GM10266 (cell line): ENCODE measurements at regions not wholly inside any gene's neighbourhood (a gene's known extent, or its start where the extent isn't known, plus 50 kb on each side); places are given as distances from the start of the nearest gene placed in this dataset.

ENCODE experiments used
- DNase-seq: peaks from one replicate; pipeline ENCODE4 v3.0.0; 2012; ENCODE audit errors: extremely low spot score
- TF ChIP-seq, protein P1 (sequence below): IDR thresholded peaks from 2 replicates; pipeline ENCODE4 v1.5.1; 2012; ENCODE audit warnings: mild to moderate bottlenecking, low read depth; ENCODE audit not compliant: control insufficient read depth, insufficient read depth; ENCODE audit errors: missing control alignments

DNA sequence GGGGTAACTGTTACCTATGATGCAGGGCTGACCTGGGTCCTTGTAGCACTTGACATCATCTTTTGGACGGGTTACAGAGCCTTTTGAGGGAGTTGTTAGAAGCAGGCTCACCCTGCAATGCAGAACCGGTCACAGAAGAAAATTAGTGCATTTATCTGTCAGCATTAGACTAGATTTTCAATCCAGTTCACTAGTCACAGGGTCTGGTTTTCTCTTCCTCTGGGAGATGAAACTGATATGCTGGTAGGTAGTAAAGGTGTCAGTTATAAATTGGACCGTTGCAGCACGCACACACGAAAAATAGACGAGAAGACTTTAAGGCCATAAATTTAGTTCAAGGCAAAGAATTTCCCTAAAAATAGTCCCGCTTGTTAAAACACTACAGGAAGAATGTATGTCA, 532.3 kb upstream of the ATP11B start:
- no peak for DNase-seq
- TF ChIP-seq, protein P1, sequence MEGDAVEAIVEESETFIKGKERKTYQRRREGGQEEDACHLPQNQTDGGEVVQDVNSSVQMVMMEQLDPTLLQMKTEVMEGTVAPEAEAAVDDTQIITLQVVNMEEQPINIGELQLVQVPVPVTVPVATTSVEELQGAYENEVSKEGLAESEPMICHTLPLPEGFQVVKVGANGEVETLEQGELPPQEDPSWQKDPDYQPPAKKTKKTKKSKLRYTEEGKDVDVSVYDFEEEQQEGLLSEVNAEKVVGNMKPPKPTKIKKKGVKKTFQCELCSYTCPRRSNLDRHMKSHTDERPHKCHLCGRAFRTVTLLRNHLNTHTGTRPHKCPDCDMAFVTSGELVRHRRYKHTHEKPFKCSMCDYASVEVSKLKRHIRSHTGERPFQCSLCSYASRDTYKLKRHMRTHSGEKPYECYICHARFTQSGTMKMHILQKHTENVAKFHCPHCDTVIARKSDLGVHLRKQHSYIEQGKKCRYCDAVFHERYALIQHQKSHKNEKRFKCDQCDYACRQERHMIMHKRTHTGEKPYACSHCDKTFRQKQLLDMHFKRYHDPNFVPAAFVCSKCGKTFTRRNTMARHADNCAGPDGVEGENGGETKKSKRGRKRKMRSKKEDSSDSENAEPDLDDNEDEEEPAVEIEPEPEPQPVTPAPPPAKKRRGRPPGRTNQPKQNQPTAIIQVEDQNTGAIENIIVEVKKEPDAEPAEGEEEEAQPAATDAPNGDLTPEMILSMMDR, result no peak

DNA sequence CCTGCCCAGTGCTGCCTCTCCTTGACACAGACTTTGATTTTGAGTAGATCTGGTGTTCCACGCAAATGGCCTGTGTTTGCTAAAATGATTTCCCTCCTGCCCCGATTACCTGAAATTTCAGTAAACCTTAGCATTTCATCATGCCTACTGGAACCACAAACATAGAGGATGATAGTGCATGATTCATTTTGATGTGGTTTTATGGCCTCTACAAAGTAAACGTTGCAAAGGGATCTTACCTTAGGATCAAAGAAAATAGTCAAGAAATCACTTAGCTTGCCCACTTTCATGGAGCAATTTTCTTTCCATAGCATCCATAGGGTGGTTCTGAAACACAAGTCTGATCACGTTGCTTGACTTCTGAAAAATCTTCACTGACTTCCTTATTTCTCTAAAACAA, 524.6 kb upstream of the ATP11B start:
- TF ChIP-seq, protein P1, result no peak
- DNase-seq, result no peak

DNA sequence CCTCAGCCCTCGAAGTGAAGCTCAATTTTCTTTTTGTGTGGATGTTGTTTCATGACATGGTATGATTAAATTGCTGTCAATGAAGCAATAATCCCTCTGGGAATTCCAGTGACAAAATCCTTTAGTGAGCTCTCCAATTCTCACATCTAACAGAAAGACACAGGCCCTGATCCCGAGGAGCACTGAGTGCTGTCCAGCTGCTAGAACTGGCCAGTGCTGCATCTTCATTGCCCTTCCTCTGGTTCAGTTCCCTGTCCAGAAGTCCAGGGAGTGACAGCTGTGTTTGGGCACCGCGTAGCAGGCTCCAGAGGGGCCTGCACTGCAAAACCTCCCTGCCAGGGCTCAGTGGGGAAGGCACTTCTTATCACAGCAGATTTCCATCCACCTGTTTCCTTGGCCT, 516.8 kb upstream of the ATP11B start:
- no peak for DNase-seq
- TF ChIP-seq, protein P1, result no peak

DNA sequence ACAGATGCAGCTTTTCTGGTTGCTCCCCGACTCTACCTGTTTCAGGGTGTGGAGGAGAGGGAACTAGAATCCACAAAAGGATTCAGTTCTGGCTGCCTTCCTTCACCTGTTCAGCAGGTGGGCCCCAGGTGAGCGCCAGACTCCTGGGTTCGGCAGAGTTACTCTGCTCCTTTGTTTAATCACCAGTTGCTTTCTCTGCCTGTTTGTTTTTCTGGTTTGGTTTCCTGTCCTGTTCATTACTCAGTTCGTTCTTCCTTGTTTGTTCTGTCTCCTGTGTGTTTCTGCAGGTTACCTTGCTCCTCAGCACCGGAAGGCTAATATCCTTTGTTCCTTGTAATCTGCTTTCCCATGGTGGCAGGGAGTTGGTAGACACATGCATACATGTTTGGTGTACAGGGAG, 508.5 kb upstream of the ATP11B start:
- TF ChIP-seq, protein P1, result no peak
- no peak for DNase-seq

DNA sequence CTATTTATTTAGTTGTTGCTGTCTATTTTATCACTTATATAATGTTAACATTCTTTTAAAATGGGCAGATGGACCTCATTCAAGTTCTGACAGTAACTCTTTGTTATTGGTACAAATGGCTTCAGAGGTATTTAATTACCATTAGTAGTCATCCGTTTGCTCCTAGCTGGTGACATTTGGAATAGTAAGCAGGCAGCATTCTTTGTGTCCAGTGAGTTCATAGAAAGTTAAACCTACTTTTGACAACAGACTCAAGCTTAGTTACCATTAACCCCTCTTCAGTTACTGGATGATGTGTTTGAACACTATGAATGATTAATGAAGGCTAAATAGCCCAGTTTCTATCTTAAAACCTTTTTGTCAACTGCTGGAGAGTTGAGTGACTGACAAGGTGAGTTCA, 500.7 kb upstream of the ATP11B start:
- TF ChIP-seq, protein P1, result no peak
- DNase-seq, result no peak

DNA sequence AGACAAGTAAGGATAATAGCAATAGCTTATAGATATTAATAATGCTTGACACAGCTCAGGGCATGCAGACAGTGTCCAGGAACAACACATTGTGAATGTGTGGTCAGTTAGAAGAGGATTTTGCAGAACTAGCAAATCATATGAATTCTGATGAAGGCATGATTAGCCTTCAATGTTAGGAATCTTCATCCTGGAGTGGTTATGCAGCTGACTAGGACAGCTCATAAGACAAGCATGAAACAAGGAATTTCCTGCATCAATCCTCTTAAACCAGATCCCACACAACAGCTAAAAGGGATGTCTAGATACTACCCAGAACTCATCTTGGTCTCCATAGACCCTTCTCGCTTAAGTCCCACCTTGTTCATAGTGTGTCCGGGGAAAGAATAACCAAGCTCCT, 499.0 kb upstream of the ATP11B start:
- TF ChIP-seq, protein P1, result no peak
- DNase-seq, result no peak

DNA sequence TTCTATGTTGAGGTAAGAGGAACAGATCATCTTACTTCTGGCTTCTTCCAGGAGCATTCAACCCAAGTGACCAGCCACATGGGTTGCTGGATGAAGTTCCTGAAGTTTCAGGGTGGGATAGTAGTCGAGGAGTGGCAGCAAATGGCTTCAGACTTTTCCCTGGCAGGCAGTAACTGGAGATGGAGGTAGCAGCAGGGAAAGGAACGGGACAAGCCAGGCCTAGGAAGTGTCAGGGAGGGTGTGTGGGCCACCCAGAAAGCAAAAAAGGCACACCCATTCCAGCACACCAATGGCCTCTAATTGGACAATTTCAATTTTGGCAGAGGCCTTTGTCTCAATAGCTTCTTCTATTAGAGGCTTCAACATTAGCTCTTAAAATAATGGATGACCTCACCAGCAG, 498.6 kb upstream of the ATP11B start:
- no peak for DNase-seq
- TF ChIP-seq, protein P1, result no peak
